OCI-LY3 (cell line): ENCODE measurements at regions not wholly inside any gene's neighbourhood (a gene's known extent, or its start where the extent isn't known, plus 50 kb on each side); places are given as distances from the start of the nearest gene placed in this dataset.
A peak's percentile ranks its signal among the peaks of the same experiment; 100 is the strongest.
"Not testable (repeated sequence)": the region's sequence is repeated elsewhere in the genome, so short reads cannot be mapped to it uniquely, and the experiment has no call there.

Experiments
- H2AFZ ChIP-seq: fragments of 200-600, 300-600 bp; shearing (Covaris generic); 2 replicates; pipeline ENCODE4 v1.6.0; 2014; ENCODE audit warnings: antibody characterized with exemption, low read depth, low read length
- H3K27ac ChIP-seq: fragments of 200-600, 300-600 bp; sonication (generic); 2 replicates; pipeline ENCODE4 v1.5.1; 2014; ENCODE audit warnings: mild to moderate bottlenecking, low read length, moderate library complexity, mixed read lengths
- H3K27me3 ChIP-seq: fragments of 200-600, 300-600 bp; sonication (generic); 2 replicates; pipeline ENCODE4 v1.6.1; 2014; ENCODE audit warnings: low read depth, low read length, mixed read lengths
- H3K36me3 ChIP-seq: fragments of 200-600, 300-600 bp; sonication (generic); replicated peaks from 2 replicates; pipeline ENCODE3; 2014; ENCODE audit warnings: low read depth, low read length, mixed read lengths
- H3K4me1 ChIP-seq: fragments of 300-600, 200-600 bp; sonication (generic); 2 replicates; pipeline ENCODE4 v1.6.1; 2014; ENCODE audit warnings: low read length, mixed read lengths
- H3K4me2 ChIP-seq: fragments of 200-600, 300-600 bp; sonication (generic); 2 replicates; pipeline ENCODE4 v1.6.1; 2014; ENCODE audit warnings: low read length, mixed read lengths
- H3K4me3 ChIP-seq: fragments of 300-600, 200-600 bp; sonication (generic); 2 replicates; pipeline ENCODE4 v1.5.1; 2014; ENCODE audit warnings: antibody characterized with exemption, mild to moderate bottlenecking, low read length, moderate library complexity
- H3K79me2 ChIP-seq: fragments of 300-600, 200-600 bp; shearing (Covaris generic); 2 replicates; pipeline ENCODE4 v1.6.1; 2014; ENCODE audit warnings: mild to moderate bottlenecking, low read length, mixed read lengths
- H3K9ac ChIP-seq: fragments of 300-600, 200-600 bp; shearing (Covaris generic); 2 replicates; pipeline ENCODE4 v1.6.0; 2014; ENCODE audit warnings: mild to moderate bottlenecking, low read length, moderate library complexity
- H3K9me3 ChIP-seq: fragments of 200-600, 300-600 bp; shearing (Covaris generic); 2 replicates; pipeline ENCODE4 v1.6.1; 2014; ENCODE audit warnings: low read length, mixed read lengths; ENCODE audit not compliant: insufficient read depth
- H4K20me1 ChIP-seq: fragments of 200-600, 300-600 bp; sonication (generic); 2 replicates; pipeline ENCODE4 v1.6.1; 2016; ENCODE audit warnings: low read length, mixed read lengths; ENCODE audit not compliant: insufficient read depth
- EZH2phosphoT487 ChIP-seq: fragments of 200-600 bp; shearing (Covaris generic); IDR thresholded peaks from 2 replicates; pipeline ENCODE4 v1.6.1; 2018; ENCODE audit warnings: antibody characterized with exemption, mixed run types, low read depth
- TF ChIP-seq, protein P1 (sequence below): fragments of 200-600, 300-600 bp; sonication (generic); IDR thresholded peaks from 2 replicates; pipeline ENCODE4 v1.5.1; 2014; ENCODE audit warnings: antibody characterized with exemption, low read length, low read depth

DNA sequence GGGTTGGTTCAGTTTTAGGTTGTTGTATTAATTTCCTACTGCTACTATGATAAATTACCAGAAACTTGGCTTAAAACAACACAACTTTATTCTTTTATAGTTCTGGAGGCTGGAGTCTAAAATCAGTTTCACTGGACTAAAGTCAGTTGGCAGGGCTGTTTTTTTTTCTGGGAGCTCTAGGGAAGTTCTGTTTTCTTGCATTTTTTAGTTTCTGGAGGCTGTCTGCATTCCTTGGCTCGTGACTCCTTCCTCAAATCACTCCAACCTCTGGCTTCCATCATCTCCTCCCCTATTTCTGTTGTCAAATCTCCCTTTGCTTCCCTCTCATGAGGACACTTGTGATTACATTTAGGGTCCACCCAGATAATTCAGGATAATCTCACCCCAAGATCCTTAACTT is 51.3 kb upstream of the SUB1 start:
- Histone ChIP-seq H3K79me2 (no peaks in the 10 kb centered on the region), H3K9me3 (no peaks in the 10 kb centered on the region), H3K9ac (no peak overlapping the region), H3K4me1 (peaks cover 56% of the 10 kb centered on the region), H3K27ac (no peak overlapping the region), H3K4me3 (no peak overlapping the region), H4K20me1 (no peaks in the 10 kb centered on the region), H3K27me3 (peaks cover 39% of the 10 kb centered on the region), H2AFZ (no peak overlapping the region), H3K36me3 (no peaks in the 10 kb centered on the region), H3K4me2 (no peak overlapping the region)
- TF ChIP-seq, protein P1, sequence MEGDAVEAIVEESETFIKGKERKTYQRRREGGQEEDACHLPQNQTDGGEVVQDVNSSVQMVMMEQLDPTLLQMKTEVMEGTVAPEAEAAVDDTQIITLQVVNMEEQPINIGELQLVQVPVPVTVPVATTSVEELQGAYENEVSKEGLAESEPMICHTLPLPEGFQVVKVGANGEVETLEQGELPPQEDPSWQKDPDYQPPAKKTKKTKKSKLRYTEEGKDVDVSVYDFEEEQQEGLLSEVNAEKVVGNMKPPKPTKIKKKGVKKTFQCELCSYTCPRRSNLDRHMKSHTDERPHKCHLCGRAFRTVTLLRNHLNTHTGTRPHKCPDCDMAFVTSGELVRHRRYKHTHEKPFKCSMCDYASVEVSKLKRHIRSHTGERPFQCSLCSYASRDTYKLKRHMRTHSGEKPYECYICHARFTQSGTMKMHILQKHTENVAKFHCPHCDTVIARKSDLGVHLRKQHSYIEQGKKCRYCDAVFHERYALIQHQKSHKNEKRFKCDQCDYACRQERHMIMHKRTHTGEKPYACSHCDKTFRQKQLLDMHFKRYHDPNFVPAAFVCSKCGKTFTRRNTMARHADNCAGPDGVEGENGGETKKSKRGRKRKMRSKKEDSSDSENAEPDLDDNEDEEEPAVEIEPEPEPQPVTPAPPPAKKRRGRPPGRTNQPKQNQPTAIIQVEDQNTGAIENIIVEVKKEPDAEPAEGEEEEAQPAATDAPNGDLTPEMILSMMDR, result no peak
- TF ChIP-seq EZH2phosphoT487, result no peak

GRCh38 chr5:32531885-32532520 is 53.4 kb upstream of the SUB1 start:
- Histone ChIP-seq H3K36me3 (no peaks in the 10 kb centered on the region), H3K4me1 (peaks cover 35% of the 10 kb centered on the region), H4K20me1 (no peaks in the 10 kb centered on the region), H3K9me3 (no peaks in the 10 kb centered on the region), H2AFZ (0 out of 2 replicates have a peak overlapping the region, but pooled peaks have one; percentile 35), H3K27me3 (peaks cover 33% of the 10 kb centered on the region), H3K4me2 (peak overlapping the region; percentile 95), H3K4me3 (peak overlapping the region; percentile 78), H3K79me2 (no peaks in the 10 kb centered on the region), H3K9ac (peak overlapping the region; percentile 39), H3K27ac (peak overlapping the region; percentile 29)
- no peak for TF ChIP-seq EZH2phosphoT487
- TF ChIP-seq, protein P1, result no peak

- not testable (repeated sequence) for H3K4me2 ChIP-seq, H3K9me3 ChIP-seq, H4K20me1 ChIP-seq, H3K9ac ChIP-seq, H3K36me3 ChIP-seq, H2AFZ ChIP-seq, H3K79me2 ChIP-seq, H3K4me3 ChIP-seq, H3K27ac ChIP-seq
- peaks cover 15% of the 10 kb centered on the region for H3K4me1 ChIP-seq
- H3K27me3 ChIP-seq, result peaks cover 22% of the 10 kb centered on the region
Observed at GRCh38 chr5:32527321-32527720, 58.0 kb upstream of the SUB1 start.

GRCh38 chr5:32526810-32527209 is 58.5 kb upstream of the SUB1 start:
- Histone ChIP-seq H3K27me3 (peaks cover 22% of the 10 kb centered on the region), H3K9me3 (no peaks in the 10 kb centered on the region), H3K4me3 (no peak overlapping the region), H3K4me2 (no peak overlapping the region), H3K9ac (no peak overlapping the region), H3K27ac (no peak overlapping the region), H3K79me2 (no peaks in the 10 kb centered on the region), H3K36me3 (no peaks in the 10 kb centered on the region), H4K20me1 (no peaks in the 10 kb centered on the region), H3K4me1 (peaks cover 10% of the 10 kb centered on the region), H2AFZ (no peak overlapping the region)
- TF ChIP-seq, protein P1, result no peak
- no peak for TF ChIP-seq EZH2phosphoT487
